PC-9 (cell line): ENCODE measurements at regions not wholly inside any gene's neighbourhood (a gene's known extent, or its start where the extent isn't known, plus 50 kb on each side); places are given as distances from the start of the nearest gene placed in this dataset.
A peak's percentile ranks its signal among the peaks of the same experiment; 100 is the strongest.

Source experiments
- BruUV-seq: library from RNA; stranded (reverse); fragments of 400-500 nt; replicated peaks from 2 replicates; lab custom pipeline; 2021; lab: Mats Ljungman, UMichigan
- CTCF ChIA-PET: fragments of 300-600 bp; sonication (Branson Sonifier 250); formaldehyde crosslinking; loops from one replicate; lab custom pipeline; 2022; ENCODE audit warnings: antibody characterized with exemption; lab: Charles Lee
- POLR2A ChIA-PET: fragments of 300-600 bp; sonication (Branson Sonifier 250); formaldehyde crosslinking; loops from one replicate; lab custom pipeline; 2022; ENCODE audit warnings: antibody characterized with exemption; ENCODE audit not compliant: unreplicated experiment; lab: Charles Lee
- DNase-seq, 2 experiments: peaks; one replicate each; pipeline versions ENCODE4 v3.0.0 to v3.0.0-alpha.2; 2015 to 2022; ENCODE audit warnings: mixed read lengths in 1 of 2
- H2AFZ ChIP-seq: fragments of 200-600 bp; sonication (generic); 2 replicates; pipeline ENCODE4 v1.8.1; 2017; ENCODE audit warnings: antibody characterized with exemption
- H3F3A ChIP-seq: fragments of 200-600 bp; sonication (generic); 2 replicates; pipeline ENCODE4 v1.8.1; 2017; ENCODE audit warnings: antibody characterized with exemption, mild to moderate bottlenecking, low read depth; ENCODE audit not compliant: insufficient read depth
- H3K27ac ChIP-seq: fragments of 200-600 bp; sonication (generic); 2 replicates; pipeline ENCODE4 v1.6.1; 2016; ENCODE audit warnings: mixed run types
- H3K27me3 ChIP-seq: fragments of 200-600 bp; sonication (generic); 2 replicates; pipeline ENCODE4 v1.6.1; 2016; ENCODE audit warnings: low read depth, mixed run types; ENCODE audit not compliant: insufficient read depth
- H3K36me3 ChIP-seq: fragments of 200-600 bp; sonication (generic); 2 replicates; pipeline ENCODE4 v1.6.1; 2016; ENCODE audit warnings: low read depth, mixed run types
- H3K4me1 ChIP-seq: fragments of 200-600 bp; sonication (generic); replicated peaks from 2 replicates; pipeline ENCODE4 v1.6.1; 2016; ENCODE audit warnings: mixed run types; ENCODE audit not compliant: insufficient read depth
- H3K4me2 ChIP-seq: fragments of 200-600 bp; sonication (generic); 2 replicates; pipeline ENCODE4 v1.6.1; 2017; ENCODE audit warnings: mixed run types
- H3K4me3 ChIP-seq: fragments of 200-600 bp; sonication (generic); 2 replicates; pipeline ENCODE4 v1.6.1; 2016; ENCODE audit warnings: mixed run types
- H3K79me2 ChIP-seq: fragments of 200-600 bp; sonication (generic); 2 replicates; pipeline ENCODE4 v1.6.1; 2017; ENCODE audit warnings: low read depth, mixed run types
- H3K9me2 ChIP-seq: fragments of 200-600 bp; sonication (generic); 2 replicates; pipeline ENCODE4 v1.8.1; 2017; ENCODE audit warnings: mild to moderate bottlenecking; ENCODE audit not compliant: insufficient read depth
- H3K9me3 ChIP-seq: fragments of 200-600 bp; sonication (generic); 2 replicates; pipeline ENCODE4 v1.8.1; 2016; ENCODE audit warnings: low read depth; ENCODE audit not compliant: insufficient read depth
- H4K20me1 ChIP-seq: fragments of 200-600 bp; sonication (generic); 2 replicates; pipeline ENCODE4 v1.8.1; 2017; ENCODE audit not compliant: insufficient read depth
- CTCF ChIP-seq: fragments of 200-600 bp; sonication (generic); conservative IDR thresholded peaks from 2 replicates; pipeline ENCODE4 v1.6.1; 2017; ENCODE audit warnings: mixed run types, antibody characterized with exemption, mild to moderate bottlenecking, moderate library complexity
- EZH2 ChIP-seq: fragments of 200-600 bp; sonication (generic); IDR thresholded peaks from 2 replicates; pipeline ENCODE4 v1.8.0; 2017; ENCODE audit warnings: antibody characterized with exemption, low read depth
- intact Hi-C: fragments of 100-400 bp; cut with micrococcal nuclease; formaldehyde crosslinking; loops from one replicate; pipeline ENCODE4 v1.10.0; 2022; ENCODE audit not compliant: unreplicated experiment

GRCh38 chr11:35077709-35078469 lies 61.1 kb upstream of the CD44 start:
- DNase-seq = peak; percentile 22 to 96
- 0 out of 2 replicates have a peak overlapping the region, but pooled peaks have one; percentile 46 for H2AFZ ChIP-seq
- BruUV-seq = no TSS peak
- ChIA-PET POLR2A (interaction anchor here (0.6 kb wide), 1 partner anchor 60 kb away, joined by 5 read pairs; no protein-coding TSS in a partner anchor), CTCF (no interaction called here)
- no peaks in the 10 kb centered on the region for H3K79me2 ChIP-seq
- H3K9me3 ChIP-seq = no peaks in the 10 kb centered on the region; the same call in 1 of the 2 replicates
- H4K20me1 ChIP-seq = no peaks in the 10 kb centered on the region
- no peaks in the 10 kb centered on the region for H3K36me3 ChIP-seq
- intact Hi-C loops = no loop called here
- no peak for TF ChIP-seq CTCF
- no peak for TF ChIP-seq EZH2
- peak overlapping the region; percentile 90 for H3K27ac ChIP-seq
- peaks cover 42% of the 10 kb centered on the region for H3F3A ChIP-seq
- no peaks in the 10 kb centered on the region for H3K27me3 ChIP-seq
- H3K4me2 ChIP-seq = peak overlapping the region; percentile 62
- H3K4me3 ChIP-seq = 0 out of 2 replicates have a peak overlapping the region, but pooled peaks have one; percentile 7
- no peaks in the 10 kb centered on the region for H3K9me2 ChIP-seq
- H3K4me1 ChIP-seq = peaks cover 58% of the 10 kb centered on the region

- H3K9me2 ChIP-seq = no peaks in the 10 kb centered on the region
- POLR2A ChIA-PET = interaction anchor here (0.6 kb wide), 1 partner anchor 60 kb away, joined by 5 read pairs; no protein-coding TSS in a partner anchor
- intact Hi-C loops = no loop called here
- H2AFZ ChIP-seq = 0 out of 2 replicates have a peak overlapping the region, but pooled peaks have one; percentile 46
- H4K20me1 ChIP-seq = no peaks in the 10 kb centered on the region
- H3K27me3 ChIP-seq = no peaks in the 10 kb centered on the region
- no peak overlapping the region for H3K4me3 ChIP-seq
- H3K27ac ChIP-seq = peak overlapping the region; percentile 90
- no peak for DNase-seq
- TF ChIP-seq CTCF (no peak), EZH2 (no peak)
- H3K4me2 ChIP-seq = peak overlapping the region; percentile 62
- peaks cover 47% of the 10 kb centered on the region for H3F3A ChIP-seq
- H3K9me3 ChIP-seq = no peaks in the 10 kb centered on the region; the same call in 1 of the 2 replicates
- peaks cover 64% of the 10 kb centered on the region for H3K4me1 ChIP-seq
- no TSS peak for BruUV-seq
- no peaks in the 10 kb centered on the region for H3K79me2 ChIP-seq
- CTCF ChIA-PET = no interaction called here
- no peaks in the 10 kb centered on the region for H3K36me3 ChIP-seq
Measured at GRCh38 chr11:35078470-35078735, 60.6 kb upstream of the CD44 start.

- H3K9me3 ChIP-seq = no peaks in the 10 kb centered on the region; the same call in 1 of the 2 replicates
- H3F3A ChIP-seq = peaks cover 60% of the 10 kb centered on the region
- no peak for DNase-seq
- intact Hi-C loops = loop anchor here (10.0 kb wide), 1 partner anchor 215 kb away; no protein-coding TSS in a partner anchor
- POLR2A ChIA-PET = no interaction called here
- H3K4me1 ChIP-seq = peaks cover 76% of the 10 kb centered on the region
- H3K79me2 ChIP-seq = no peaks in the 10 kb centered on the region
- no peak overlapping the region for H3K4me3 ChIP-seq
- H3K4me2 ChIP-seq = no peak overlapping the region
- no peaks in the 10 kb centered on the region for H3K9me2 ChIP-seq
- H2AFZ ChIP-seq = no peak overlapping the region
- H3K27me3 ChIP-seq = no peaks in the 10 kb centered on the region
- peak overlapping the region; percentile 90 for H3K27ac ChIP-seq
- no peaks in the 10 kb centered on the region for H4K20me1 ChIP-seq
- CTCF ChIA-PET = no interaction called here
- TF ChIP-seq CTCF (no peak), EZH2 (no peak)
- no TSS peak for BruUV-seq
- H3K36me3 ChIP-seq = no peaks in the 10 kb centered on the region
Measured at GRCh38 chr11:35079611-35080010, 59.4 kb upstream of the CD44 start.
